H9 (cell line): ENCODE measurements at regions not wholly inside any gene's neighbourhood (a gene's known extent, or its start where the extent isn't known, plus 50 kb on each side); places are given as distances from the start of the nearest gene placed in this dataset.

ENCODE experiments used
- DNase-seq: peaks from one replicate; pipeline ENCODE4 v3.0.0-alpha.2; 2017
- H2AFZ ChIP-seq: one replicate; pipeline ENCODE4 v1.6.1; 2013; ENCODE audit warnings: mild to moderate bottlenecking, low read length, control low read depth, moderate library complexity
- H2AK5ac ChIP-seq: 2 replicates; pipeline ENCODE4 v1.6.1; 2013; ENCODE audit warnings: low read length, control low read depth, mixed read lengths; ENCODE audit not compliant: insufficient read length
- H2BK120ac ChIP-seq: one replicate; pipeline ENCODE4 v1.6.1; 2013; ENCODE audit warnings: low read depth, mild to moderate bottlenecking, low read length, control low read depth, inconsistent platforms; ENCODE audit not compliant: poor library complexity, severe bottlenecking
- H2BK12ac ChIP-seq: 2 replicates; pipeline ENCODE4 v1.6.1; 2013; ENCODE audit warnings: low read length, control low read depth, mixed read lengths, low read depth; ENCODE audit not compliant: insufficient read length
- H2BK15ac ChIP-seq: 2 replicates; pipeline ENCODE4 v1.6.1; 2013; ENCODE audit warnings: low read depth, low read length, control low read depth
- H2BK20ac ChIP-seq: one replicate; pipeline ENCODE4 v1.6.1; 2013; ENCODE audit warnings: low read depth, mild to moderate bottlenecking, low read length, control low read depth, inconsistent platforms; ENCODE audit not compliant: poor library complexity, severe bottlenecking
- H2BK5ac ChIP-seq: 2 replicates; pipeline ENCODE4 v1.6.1; 2013; ENCODE audit warnings: low read length, control low read depth, mixed read lengths; ENCODE audit not compliant: insufficient read length
- H3K14ac ChIP-seq: 2 replicates; pipeline ENCODE4 v1.6.1; 2013; ENCODE audit warnings: low read length, control low read depth; ENCODE audit not compliant: insufficient read depth
- H3K18ac ChIP-seq: 2 replicates; pipeline ENCODE4 v1.6.1; 2013; ENCODE audit warnings: low read depth, mild to moderate bottlenecking, mixed read lengths, low read length, control low read depth; ENCODE audit not compliant: insufficient read length
- H3K23ac ChIP-seq: 2 replicates; pipeline ENCODE4 v1.6.1; 2013; ENCODE audit warnings: low read length, control low read depth, mixed read lengths, low read depth; ENCODE audit not compliant: insufficient read length
- H3K23me2 ChIP-seq: 2 replicates; pipeline ENCODE4 v1.6.1; 2013; ENCODE audit warnings: low read depth, mild to moderate bottlenecking, mixed read lengths, low read length, control low read depth; ENCODE audit not compliant: insufficient read length, poor library complexity, severe bottlenecking
- H3K27ac ChIP-seq: 2 replicates; pipeline ENCODE4 v1.5.1; 2013; ENCODE audit warnings: low read length, control low read depth, mixed read lengths, low read depth; ENCODE audit not compliant: insufficient read length
- H3K27me3 ChIP-seq: 2 replicates; pipeline ENCODE4 v1.6.1; 2013; ENCODE audit warnings: low read length, control low read depth, inconsistent platforms; ENCODE audit not compliant: insufficient read depth
- H3K4ac ChIP-seq: 2 replicates; pipeline ENCODE4 v1.6.1; 2013; ENCODE audit warnings: low read depth, mild to moderate bottlenecking, control low read depth, inconsistent platforms, low read length, moderate library complexity
- H3K4me1 ChIP-seq: 2 replicates; pipeline ENCODE4 v1.6.1; 2013; ENCODE audit warnings: low read length, control low read depth, inconsistent platforms; ENCODE audit not compliant: insufficient read depth
- H3K4me2 ChIP-seq: 2 replicates; pipeline ENCODE4 v1.6.1; 2013; ENCODE audit warnings: low read length, control low read depth, mixed read lengths; ENCODE audit not compliant: insufficient read length, insufficient read depth
- H3K56ac ChIP-seq: 2 replicates; pipeline ENCODE4 v1.6.1; 2013; ENCODE audit warnings: low read depth, mild to moderate bottlenecking, mixed read lengths, low read length, control low read depth; ENCODE audit not compliant: insufficient read length
- H3K79me1 ChIP-seq: 2 replicates; pipeline ENCODE4 v1.6.1; 2013; ENCODE audit warnings: low read depth, mild to moderate bottlenecking, moderate library complexity, low read length, control low read depth, inconsistent platforms; ENCODE audit not compliant: insufficient read depth, poor library complexity, severe bottlenecking
- H3K79me2 ChIP-seq: 2 replicates; pipeline ENCODE4 v1.6.1; 2013; ENCODE audit warnings: low read length, control low read depth, inconsistent platforms; ENCODE audit not compliant: insufficient read depth
- H3K9ac ChIP-seq: 2 replicates; pipeline ENCODE4 v1.6.1; 2013; ENCODE audit warnings: low read length, control low read depth, mixed read lengths; ENCODE audit not compliant: insufficient read length; ENCODE audit errors: extremely low read depth
- H3K9me3 ChIP-seq: one replicate; pipeline ENCODE4 v1.6.1; 2013; ENCODE audit warnings: low read depth, low read length, inconsistent platforms; ENCODE audit not compliant: control insufficient read depth
- H3T11ph ChIP-seq: one replicate; pipeline ENCODE4 v1.6.1; 2013; ENCODE audit warnings: mild to moderate bottlenecking, low read length, control low read depth, inconsistent platforms
- H4K20me1 ChIP-seq: one replicate; pipeline ENCODE4 v1.6.1; 2013; ENCODE audit not compliant: control insufficient read depth, insufficient read length, insufficient read depth
- H4K5ac ChIP-seq: 2 replicates; pipeline ENCODE4 v1.6.1; 2013; ENCODE audit warnings: low read depth, mild to moderate bottlenecking, mixed read lengths, low read length, control low read depth; ENCODE audit not compliant: insufficient read length
- H4K8ac ChIP-seq: replicated peaks from 2 replicates; pipeline ENCODE4 v1.6.1; 2013; ENCODE audit warnings: low read length, control low read depth, mixed read lengths, low read depth; ENCODE audit not compliant: insufficient read length
- H4K91ac ChIP-seq: 2 replicates; pipeline ENCODE4 v1.6.1; 2013; ENCODE audit warnings: low read depth, mild to moderate bottlenecking, moderate library complexity, mixed read lengths, low read length, control low read depth; ENCODE audit not compliant: insufficient read length
- H3K27ac Mint-ChIP-seq, 3 experiments: 2 replicates in 2 of 3; 3 replicates in 1 of 3; pipeline ENCODE4 v1.8.0; 2020 to 2021; ENCODE audit warnings: mixed read lengths in 3 of 3, mild to moderate bottlenecking in 1 of 3, moderate library complexity in 1 of 3
- H3K27me3 Mint-ChIP-seq: 2 replicates; pipeline ENCODE4 v1.8.0; 2021; ENCODE audit warnings: low read depth, mild to moderate bottlenecking, moderate library complexity, mixed read lengths
- H3K36me3 Mint-ChIP-seq, 3 experiments: 2 replicates in 2 of 3; 3 replicates in 1 of 3; pipeline ENCODE4 v1.8.0; 2020 to 2021; ENCODE audit warnings: low read depth in 3 of 3, mixed read lengths in 3 of 3; ENCODE audit not compliant: insufficient read depth in 1 of 3
- H3K4me1 Mint-ChIP-seq, 2 experiments: 2 replicates each; pipeline ENCODE4 v1.8.0; 2020; ENCODE audit warnings: mixed read lengths in 2 of 2
- H3K4me3 Mint-ChIP-seq, 2 experiments: 2 replicates in 1 of 2; 3 replicates in 1 of 2; pipeline ENCODE4 v1.8.0; 2020 to 2021; ENCODE audit warnings: mild to moderate bottlenecking in 2 of 2, mixed read lengths in 2 of 2, moderate library complexity in 1 of 2
- H3K9me3 Mint-ChIP-seq, 2 experiments: 2 replicates in 1 of 2; 3 replicates in 1 of 2; pipeline ENCODE4 v1.8.0; 2020; ENCODE audit warnings: mild to moderate bottlenecking in 2 of 2, mixed read lengths in 2 of 2, moderate library complexity in 1 of 2
- WGBS: extraction: QIAGEN DNeasy Blood & Tissue Kit; methylation state at CpG from one replicate; pipeline ENCODE4 v1.1.7; 2013; ENCODE audit warnings: missing lambda C conversion rate, low lambda C conversion rate, mixed read lengths; ENCODE audit not compliant: insufficient read length; ENCODE audit errors: extremely low coverage; 5-methylcytosine and 5-hydroxymethylcytosine counted together
- TF ChIP-seq, protein P1 (sequence below): fragments of 200-600 bp; sonication (generic); conservative IDR thresholded peaks from 3 replicates; pipeline ENCODE4 v1.8.0; 2021; ENCODE audit warnings: antibody characterized with exemption, mild to moderate bottlenecking

DNA sequence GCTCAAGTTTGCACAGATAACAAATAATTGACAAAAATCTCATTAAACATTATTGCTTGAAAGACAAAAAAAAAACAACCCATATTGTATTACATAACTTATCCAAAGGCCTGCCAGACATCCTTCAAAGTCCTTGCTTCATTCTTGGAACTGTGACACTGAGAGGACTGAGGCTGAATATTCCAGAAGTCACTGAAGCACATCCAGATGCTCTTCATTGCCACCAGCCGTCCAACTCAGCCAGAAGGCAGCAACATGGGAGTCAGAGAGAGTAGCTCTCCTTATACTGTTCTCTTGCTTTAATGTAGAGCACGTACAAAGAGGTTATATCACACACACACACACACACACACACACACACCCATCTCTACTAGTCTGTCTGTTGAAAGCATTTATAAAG lies 755.0 kb downstream of the LTN1 start:
- Histone ChIP-seq H3K18ac (no peak overlapping the region), H4K91ac (no peak overlapping the region), H4K5ac (no peak overlapping the region), H2BK15ac (no peak overlapping the region), H2BK12ac (no peak overlapping the region), H3K27me3 (no peaks in the 10 kb centered on the region), H3K56ac (no peak overlapping the region), H4K8ac (no peak overlapping the region), H3K23me2 (no peaks in the 10 kb centered on the region), H3K79me1 (no peaks in the 10 kb centered on the region), H3K14ac (no peak overlapping the region), H3K27ac (no peak overlapping the region), H2BK120ac (no peak overlapping the region), H2AK5ac (no peak overlapping the region), H2BK5ac (no peak overlapping the region), H3K4me1 (no peaks in the 10 kb centered on the region), H3K4ac (no peak overlapping the region), H4K20me1 (no peaks in the 10 kb centered on the region), H3T11ph (no peak overlapping the region), H3K79me2 (no peaks in the 10 kb centered on the region), H2BK20ac (no peak overlapping the region), H3K4me2 (no peak overlapping the region), H2AFZ (no peak overlapping the region), H3K23ac (no peak overlapping the region), H3K9me3 (no peaks in the 10 kb centered on the region), H3K9ac (no peak overlapping the region)
- Mint-ChIP-seq H3K27me3 (no peaks in the 10 kb centered on the region), H3K4me3 (no peak overlapping the region), H3K4me1 (no peaks in the 10 kb centered on the region), H3K27ac (no peak overlapping the region), H3K36me3 (no peaks in the 10 kb centered on the region), H3K9me3 (no peaks in the 10 kb centered on the region; a peak in 1 of 5 replicates)
- TF ChIP-seq, protein P1, sequence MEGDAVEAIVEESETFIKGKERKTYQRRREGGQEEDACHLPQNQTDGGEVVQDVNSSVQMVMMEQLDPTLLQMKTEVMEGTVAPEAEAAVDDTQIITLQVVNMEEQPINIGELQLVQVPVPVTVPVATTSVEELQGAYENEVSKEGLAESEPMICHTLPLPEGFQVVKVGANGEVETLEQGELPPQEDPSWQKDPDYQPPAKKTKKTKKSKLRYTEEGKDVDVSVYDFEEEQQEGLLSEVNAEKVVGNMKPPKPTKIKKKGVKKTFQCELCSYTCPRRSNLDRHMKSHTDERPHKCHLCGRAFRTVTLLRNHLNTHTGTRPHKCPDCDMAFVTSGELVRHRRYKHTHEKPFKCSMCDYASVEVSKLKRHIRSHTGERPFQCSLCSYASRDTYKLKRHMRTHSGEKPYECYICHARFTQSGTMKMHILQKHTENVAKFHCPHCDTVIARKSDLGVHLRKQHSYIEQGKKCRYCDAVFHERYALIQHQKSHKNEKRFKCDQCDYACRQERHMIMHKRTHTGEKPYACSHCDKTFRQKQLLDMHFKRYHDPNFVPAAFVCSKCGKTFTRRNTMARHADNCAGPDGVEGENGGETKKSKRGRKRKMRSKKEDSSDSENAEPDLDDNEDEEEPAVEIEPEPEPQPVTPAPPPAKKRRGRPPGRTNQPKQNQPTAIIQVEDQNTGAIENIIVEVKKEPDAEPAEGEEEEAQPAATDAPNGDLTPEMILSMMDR, result no peak
- WGBS, result no CpG with 5 or more reads among the region's 2 CpGs
- DNase-seq, result no peak
